Prostate gland (tissue), 2 donors: ENCODE measurements at regions not wholly inside any gene's neighbourhood (a gene's known extent, or its start where the extent isn't known, plus 50 kb on each side); places are given as distances from the start of the nearest gene placed in this dataset.
"Not testable (repeated sequence)": the region's sequence is repeated elsewhere in the genome, so short reads cannot be mapped to it uniquely, and the experiment has no call there.

Experiments used
- DNase-seq: peaks from one replicate; pipeline ENCODE4 v3.0.0-alpha.2; 2019; ENCODE audit warnings: low spot score
- H3K27ac ChIP-seq, 2 donors: fragments of 200-600 bp; sonication (generic); 2 replicates each; pipeline ENCODE4 v1.5.1; 2017 to 2019
- H3K27me3 ChIP-seq: fragments of 200-600 bp; sonication (generic); replicated peaks from 2 replicates; pipeline ENCODE4 v1.5.1; 2019; ENCODE audit not compliant: insufficient read depth
- H3K36me3 ChIP-seq, 2 donors: fragments of 200-600 bp; sonication (generic); 1 replicate in 1 of 2; 2 replicates in 1 of 2; pipeline versions ENCODE4 v1.5.1 to v1.8.1; 2017 to 2019
- H3K4me1 ChIP-seq: fragments of 200-600 bp; sonication (generic); replicated peaks from 2 replicates; pipeline ENCODE4 v1.5.1; 2019
- H3K4me3 ChIP-seq, 2 donors: fragments of 200-600 bp; sonication (generic); 2 replicates each; pipeline ENCODE4 v1.5.1; 2017 to 2019
- H3K9me3 ChIP-seq: fragments of 200-600 bp; sonication (generic); 2 replicates; pipeline ENCODE4 v1.5.1; 2017
- POLR2A ChIP-seq: fragments of 450-650 bp; IDR thresholded peaks from one replicate; pipeline ENCODE4 v1.6.1; 2016; ENCODE audit warnings: antibody characterized with exemption, mild to moderate bottlenecking
- POLR2AphosphoS5 ChIP-seq: sonication (generic); formaldehyde crosslinking; IDR thresholded peaks from one replicate; pipeline ENCODE4 v1.6.1; 2017; ENCODE audit warnings: antibody characterized with exemption
- WGBS: methylation state at CpG from one replicate; pipeline ENCODE4 v1.1.5; 2018; 5-methylcytosine and 5-hydroxymethylcytosine counted together
- intact Hi-C: fragments of 100-400 bp; cut with DNase I; formaldehyde crosslinking; loops from one replicate; pipeline ENCODE4 v1.14.2; 2022
- TF ChIP-seq, protein P1 (sequence below), 4 experiments: fragments of 200-600 bp in 2 of 4; fragments of 450-650 bp in 2 of 4; sonication (generic) in 2 of 4; IDR thresholded peaks; 1 replicate in 3 of 4; 2 replicates in 1 of 4; pipeline ENCODE4 v1.5.1; 2016 to 2019; ENCODE audit warnings: antibody characterized with exemption in 4 of 4, mild to moderate bottlenecking in 2 of 4, moderate library complexity in 2 of 4

DNA sequence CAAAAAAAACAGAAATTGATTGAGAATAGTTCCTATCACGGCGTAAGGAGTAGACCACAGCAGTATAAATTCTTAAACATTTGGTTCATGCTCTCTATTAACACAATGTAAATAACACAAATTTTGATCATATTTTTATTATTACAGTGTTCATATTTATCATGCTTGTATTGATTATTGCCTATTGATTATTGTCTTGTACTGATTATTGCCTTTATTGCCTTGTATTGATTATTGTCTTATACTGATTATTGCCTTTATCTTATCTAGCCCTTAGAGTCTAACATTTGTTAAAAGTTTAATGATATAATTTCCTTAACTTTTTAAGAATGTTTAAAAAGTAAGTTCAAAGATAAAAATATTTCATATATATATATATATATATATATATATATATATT, 460.7 kb downstream of the KCNT2 start:
- DNase-seq: no peak
- Histone ChIP-seq H3K4me3 (no peak overlapping the region), H3K36me3 (no peaks in the 10 kb centered on the region), H3K27ac (no peak overlapping the region), H3K9me3 (no peaks in the 10 kb centered on the region), H3K27me3 (no peaks in the 10 kb centered on the region), H3K4me1 (no peaks in the 10 kb centered on the region)
- intact Hi-C loops: loop anchor here (5.0 kb wide), 1 partner anchor 515 kb away; no protein-coding TSS in a partner anchor
- TF ChIP-seq POLR2A (no peak), POLR2AphosphoS5 (no peak)
- TF ChIP-seq, protein P1, sequence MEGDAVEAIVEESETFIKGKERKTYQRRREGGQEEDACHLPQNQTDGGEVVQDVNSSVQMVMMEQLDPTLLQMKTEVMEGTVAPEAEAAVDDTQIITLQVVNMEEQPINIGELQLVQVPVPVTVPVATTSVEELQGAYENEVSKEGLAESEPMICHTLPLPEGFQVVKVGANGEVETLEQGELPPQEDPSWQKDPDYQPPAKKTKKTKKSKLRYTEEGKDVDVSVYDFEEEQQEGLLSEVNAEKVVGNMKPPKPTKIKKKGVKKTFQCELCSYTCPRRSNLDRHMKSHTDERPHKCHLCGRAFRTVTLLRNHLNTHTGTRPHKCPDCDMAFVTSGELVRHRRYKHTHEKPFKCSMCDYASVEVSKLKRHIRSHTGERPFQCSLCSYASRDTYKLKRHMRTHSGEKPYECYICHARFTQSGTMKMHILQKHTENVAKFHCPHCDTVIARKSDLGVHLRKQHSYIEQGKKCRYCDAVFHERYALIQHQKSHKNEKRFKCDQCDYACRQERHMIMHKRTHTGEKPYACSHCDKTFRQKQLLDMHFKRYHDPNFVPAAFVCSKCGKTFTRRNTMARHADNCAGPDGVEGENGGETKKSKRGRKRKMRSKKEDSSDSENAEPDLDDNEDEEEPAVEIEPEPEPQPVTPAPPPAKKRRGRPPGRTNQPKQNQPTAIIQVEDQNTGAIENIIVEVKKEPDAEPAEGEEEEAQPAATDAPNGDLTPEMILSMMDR (IDR thresholded peaks at IDR 0.05): no peak
- WGBS: 97% methylated on average over 2 of the region's 2 CpGs

DNA sequence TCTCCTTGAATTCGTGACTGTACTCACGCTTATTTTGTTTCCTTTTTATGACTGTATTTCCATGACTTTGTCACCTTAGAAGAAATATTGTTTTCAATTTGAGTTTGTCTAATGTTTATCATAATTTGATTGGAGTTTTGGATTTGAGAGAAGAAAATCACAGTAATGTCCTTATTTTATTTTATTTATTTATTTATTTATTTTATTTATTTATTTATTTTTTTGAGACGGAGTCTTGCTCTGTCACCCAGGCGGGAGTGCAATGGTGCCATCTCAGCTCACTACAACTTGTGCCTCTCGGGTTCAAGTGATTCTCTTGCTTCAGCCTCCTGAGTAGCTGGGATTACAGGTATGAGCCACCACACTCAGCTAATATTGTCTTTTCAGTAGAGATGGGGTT, 463.1 kb downstream of the KCNT2 start:
- DNase-seq, H3K4me1 ChIP-seq, H3K9me3 ChIP-seq, H3K36me3 ChIP-seq, H3K4me3 ChIP-seq, H3K27me3 ChIP-seq, H3K27ac ChIP-seq: not testable (repeated sequence)
- WGBS: 97% methylated on average over 5 of the region's 5 CpGs
- intact Hi-C loops: loop anchor here (5.0 kb wide), 1 partner anchor 517 kb away; no protein-coding TSS in a partner anchor

DNA sequence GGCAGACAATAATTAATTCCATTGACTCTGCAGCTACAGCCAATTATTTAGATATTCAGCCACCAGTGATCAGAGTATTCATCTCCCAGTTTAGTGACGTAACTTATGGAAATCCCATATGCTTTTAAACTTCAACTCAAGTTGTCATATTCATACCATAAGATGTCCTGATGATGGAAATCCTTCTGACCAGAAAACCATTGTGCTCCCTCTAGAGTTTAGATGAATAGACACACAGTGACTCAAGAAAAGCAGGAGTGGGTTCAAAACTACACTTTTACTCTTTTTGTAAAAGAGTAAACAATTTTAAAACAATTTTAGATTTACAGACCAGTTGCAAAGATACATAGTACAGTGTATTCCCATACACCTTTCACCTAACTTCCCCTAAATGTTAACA, 463.7 kb downstream of the KCNT2 start:
- intact Hi-C loops: no loop called here
- Histone ChIP-seq H3K4me3 (no peak overlapping the region), H3K36me3 (no peaks in the 10 kb centered on the region), H3K27me3 (peaks cover 2% of the 10 kb centered on the region), H3K4me1 (no peaks in the 10 kb centered on the region), H3K9me3 (no peaks in the 10 kb centered on the region), H3K27ac (no peak overlapping the region)
- WGBS: 90% methylated on average over 1 of the region's 1 CpG
- no peak for DNase-seq
- TF ChIP-seq POLR2AphosphoS5 (no peak), POLR2A (no peak)
- TF ChIP-seq, protein P1 (IDR thresholded peaks at IDR 0.05): no peak

DNA sequence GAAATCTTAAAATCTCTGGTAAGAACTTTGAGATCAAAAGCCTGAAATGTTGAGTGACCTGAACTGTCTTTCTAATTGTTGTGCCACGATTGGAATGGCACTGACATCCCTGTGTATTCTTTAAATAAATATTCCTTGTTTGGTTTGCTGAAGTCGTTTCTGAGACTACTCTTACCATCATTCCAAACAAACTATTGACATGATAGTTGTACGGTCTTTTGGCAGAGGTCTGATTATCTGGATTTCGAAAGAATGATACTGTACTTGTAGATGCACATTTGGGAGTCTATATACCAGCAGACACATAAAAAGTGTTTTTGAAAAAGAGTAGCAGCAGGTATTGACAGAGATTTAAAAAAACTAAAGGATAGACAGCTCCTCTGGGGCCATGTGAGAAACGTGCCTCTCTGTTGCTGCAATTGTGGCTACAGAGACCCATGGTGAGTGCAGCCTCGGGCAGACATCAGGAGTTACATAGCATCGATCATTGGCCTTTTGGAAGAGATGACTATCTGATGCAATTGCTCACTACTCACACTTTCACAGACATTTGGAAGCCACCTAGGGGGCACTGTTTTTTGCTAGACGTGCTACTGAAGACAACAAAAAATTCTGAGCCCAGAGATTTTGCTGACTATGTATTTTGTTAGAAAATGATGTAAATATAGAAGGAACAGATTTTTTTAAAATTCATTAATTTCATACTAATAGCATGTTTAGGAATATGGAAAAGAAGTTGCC, 464.5 kb downstream of the KCNT2 start:
- TF ChIP-seq, protein P1 (IDR thresholded peaks at IDR 0.05): no peak
- no peak for TF ChIP-seq POLR2AphosphoS5
- no peak for TF ChIP-seq POLR2A
- intact Hi-C loops: no loop called here

DNA sequence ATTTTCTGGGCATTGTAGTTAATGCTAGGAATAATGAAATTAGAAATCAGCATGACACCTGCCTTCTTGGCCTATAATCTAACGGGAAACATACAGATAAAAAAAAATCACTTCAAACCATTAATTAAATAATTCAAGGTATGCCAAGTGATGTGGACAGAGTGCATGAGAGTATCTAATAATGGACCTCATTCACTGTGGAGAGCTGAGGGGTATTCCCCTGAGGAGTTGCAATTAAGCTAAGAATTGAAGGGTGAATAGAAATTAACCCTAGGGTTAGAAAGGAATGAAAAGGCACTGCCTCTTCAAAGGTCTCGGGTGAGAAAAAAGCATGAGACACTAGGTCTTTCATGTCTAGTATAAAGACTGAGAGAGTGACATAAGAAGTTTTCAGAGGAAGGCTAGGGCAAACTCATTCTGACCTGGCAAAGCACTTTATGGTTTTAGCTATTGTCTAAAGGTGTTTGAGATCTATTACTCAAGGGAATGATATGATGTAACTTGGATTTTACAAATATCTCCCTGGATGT, 466.1 kb downstream of the KCNT2 start:
- H3K27me3 ChIP-seq: peaks cover 2% of the 10 kb centered on the region
- no peaks in the 10 kb centered on the region for H3K4me1 ChIP-seq
- H3K36me3 ChIP-seq: no peaks in the 10 kb centered on the region
- H3K9me3 ChIP-seq: no peaks in the 10 kb centered on the region
- no peak for DNase-seq
- intact Hi-C loops: no loop called here
- no peak overlapping the region for H3K4me3 ChIP-seq
- 54% methylated on average over 2 of the region's 2 CpGs for WGBS
- H3K27ac ChIP-seq: no peak overlapping the region
- TF ChIP-seq POLR2A (no peak), POLR2AphosphoS5 (no peak)

More for the DNA sequence above, 464.5 kb downstream of the KCNT2 start:
- Histone ChIP-seq H3K4me3 (no peak overlapping the region), H3K36me3 (no peaks in the 10 kb centered on the region), H3K27me3 (peaks cover 2% of the 10 kb centered on the region), H3K27ac (no peak overlapping the region), H3K4me1 (no peaks in the 10 kb centered on the region), H3K9me3 (no peaks in the 10 kb centered on the region)
- no peak for DNase-seq
- WGBS: 60% methylated on average over 8 of the region's 8 CpGs

DNA sequence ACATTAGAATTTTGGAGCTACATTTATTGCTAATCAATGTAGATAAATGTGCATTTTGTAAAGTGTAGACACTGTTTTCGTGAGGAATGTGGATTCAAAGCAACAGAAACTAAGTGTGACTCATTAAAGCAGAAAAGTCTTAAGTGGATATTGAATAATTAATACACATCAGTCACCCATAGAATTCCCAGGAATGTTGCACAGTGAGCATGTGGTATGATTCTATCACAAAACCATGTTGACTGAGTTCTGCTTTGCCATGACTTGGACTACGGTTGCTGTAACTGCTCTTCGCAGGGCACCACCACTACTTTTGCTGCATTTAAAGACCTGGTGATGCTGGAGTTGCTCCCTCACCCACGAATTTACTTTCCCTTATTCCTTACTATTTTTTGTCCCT, 471.8 kb downstream of the KCNT2 start:
- DNase-seq: no peak
- TF ChIP-seq, protein P1 (IDR thresholded peaks at IDR 0.05): no peak
- no peak for TF ChIP-seq POLR2AphosphoS5
- TF ChIP-seq POLR2A: no peak
- H3K4me1 ChIP-seq: no peaks in the 10 kb centered on the region
- peaks cover under 1% of the 10 kb centered on the region for H3K27me3 ChIP-seq
- H3K27ac ChIP-seq: no peak overlapping the region
- intact Hi-C loops: no loop called here
- 76% methylated on average over 4 of the region's 4 CpGs for WGBS
- no peaks in the 10 kb centered on the region for H3K9me3 ChIP-seq
- H3K36me3 ChIP-seq: no peaks in the 10 kb centered on the region
- H3K4me3 ChIP-seq: no peak overlapping the region
